GM20000 (cell line): ENCODE measurements at regions not wholly inside any gene's neighbourhood (a gene's known extent, or its start where the extent isn't known, plus 50 kb on each side); places are given as distances from the start of the nearest gene placed in this dataset.

Source experiments
- DNase-seq: peaks from one replicate; pipeline ENCODE4 v3.0.0; 2012; ENCODE audit warnings: low spot score
- CTCF ChIP-seq: IDR thresholded peaks from 2 replicates; pipeline ENCODE4 v1.5.1; 2012; ENCODE audit warnings: mild to moderate bottlenecking, control low read depth; ENCODE audit errors: extremely low read depth, missing control alignments

- no peak for TF ChIP-seq CTCF
- DNase-seq: no peak
Measured at GRCh38 chr6:76707630-76708029, 635.2 kb upstream of the IMPG1 start.

GRCh38 chr6:76706631-76707030 is 634.2 kb upstream of the IMPG1 start:
- TF ChIP-seq CTCF: no peak
- no peak for DNase-seq

- TF ChIP-seq CTCF: no peak
- DNase-seq: no peak
Measured at GRCh38 chr6:76706086-76706485, 633.6 kb upstream of the IMPG1 start.

GRCh38 chr6:76703786-76704185 is 631.3 kb upstream of the IMPG1 start:
- DNase-seq: no peak
- no peak for TF ChIP-seq CTCF

- no peak for DNase-seq
- TF ChIP-seq CTCF: no peak
Measured at GRCh38 chr6:76703285-76703684, 630.8 kb upstream of the IMPG1 start.

- DNase-seq: no peak
- TF ChIP-seq CTCF: no peak
Measured at GRCh38 chr6:76702187-76702586, 629.7 kb upstream of the IMPG1 start.

- no peak for DNase-seq
- TF ChIP-seq CTCF: no peak
Measured at GRCh38 chr6:76701610-76702009, 629.1 kb upstream of the IMPG1 start.
